NCI-H2171 treated with DMSO at 0.1 percent for 48 hours (cell line): ENCODE measurements at regions not wholly inside any gene's neighbourhood (a gene's known extent, or its start where the extent isn't known, plus 50 kb on each side); places are given as distances from the start of the nearest gene placed in this dataset.

ENCODE experiments used
- DNase-seq: peaks from one replicate; lab custom pipeline; 2025; lab: John Stamatoyannopoulos, UW

- DNase-seq = no peak
Observed at GRCh38 chr12:90028635-90029051, 320.0 kb upstream of the ATP2B1 start.

- no peak for DNase-seq
Observed at GRCh38 chr12:90027889-90028634, 319.4 kb upstream of the ATP2B1 start.

- no peak for DNase-seq
Observed at GRCh38 chr12:90027041-90027440, 318.4 kb upstream of the ATP2B1 start.

- no peak for DNase-seq
Observed at GRCh38 chr12:90026516-90026915, 317.9 kb upstream of the ATP2B1 start.

GRCh38 chr12:90024262-90024661, 315.6 kb upstream of the ATP2B1 start:
- DNase-seq = no peak

- DNase-seq = no peak
Observed at GRCh38 chr12:90023207-90023900, 314.7 kb upstream of the ATP2B1 start.

- no peak for DNase-seq
Observed at GRCh38 chr12:90021795-90022440, 313.3 kb upstream of the ATP2B1 start.

- no peak for DNase-seq
Observed at GRCh38 chr12:90020881-90021280, 312.2 kb upstream of the ATP2B1 start.

GRCh38 chr12:90020436-90020835, 311.8 kb upstream of the ATP2B1 start:
- DNase-seq = no peak

GRCh38 chr12:90020014-90020413, 311.4 kb upstream of the ATP2B1 start:
- DNase-seq = no peak

GRCh38 chr12:90017316-90017715, 308.7 kb upstream of the ATP2B1 start:
- no peak for DNase-seq

- DNase-seq = no peak
Observed at GRCh38 chr12:90015228-90015627, 306.6 kb upstream of the ATP2B1 start.

GRCh38 chr12:90013409-90013808, 304.8 kb upstream of the ATP2B1 start:
- no peak for DNase-seq

- no peak for DNase-seq
Observed at GRCh38 chr12:90010089-90010488, 301.5 kb upstream of the ATP2B1 start.

GRCh38 chr12:90008277-90008676, 299.6 kb upstream of the ATP2B1 start:
- no peak for DNase-seq

- no peak for DNase-seq
Observed at GRCh38 chr12:90004319-90005074, 295.9 kb upstream of the ATP2B1 start.

GRCh38 chr12:90003688-90004087, 295.1 kb upstream of the ATP2B1 start:
- DNase-seq = no peak

GRCh38 chr12:90000721-90001120, 292.1 kb upstream of the ATP2B1 start:
- DNase-seq = no peak

- no peak for DNase-seq
Observed at GRCh38 chr12:89999699-90000505, 291.3 kb upstream of the ATP2B1 start.

GRCh38 chr12:89995870-89996269, 287.2 kb upstream of the ATP2B1 start:
- no peak for DNase-seq

- DNase-seq = peak; percentile 70
Observed at GRCh38 chr12:89994911-89995310, 286.3 kb upstream of the ATP2B1 start.

GRCh38 chr12:89993632-89994031, 285.0 kb upstream of the ATP2B1 start:
- no peak for DNase-seq
